Stomach (tissue), 4 donors: ENCODE measurements at regions not wholly inside any gene's neighbourhood (a gene's known extent, or its start where the extent isn't known, plus 50 kb on each side); places are given as distances from the start of the nearest gene placed in this dataset.

Experiments
- POLR2AphosphoS5 ChIP-seq, 3 donors: sonication (generic); formaldehyde crosslinking; IDR thresholded peaks; one replicate each; pipeline ENCODE4 v1.6.1; 2016; ENCODE audit warnings: antibody characterized with exemption in 3 of 3
- TF ChIP-seq, protein P1 (sequence below), 7 experiments: fragments of 450-650 bp in 4 of 7; fragments of 200-600 bp in 3 of 7; sonication (generic) in 3 of 7; IDR thresholded peaks; one replicate each; pipeline ENCODE4 v1.5.1; 2016 to 2019; ENCODE audit warnings: antibody characterized with exemption in 7 of 7, control low read depth in 2 of 7, mild to moderate bottlenecking in 1 of 7

DNA sequence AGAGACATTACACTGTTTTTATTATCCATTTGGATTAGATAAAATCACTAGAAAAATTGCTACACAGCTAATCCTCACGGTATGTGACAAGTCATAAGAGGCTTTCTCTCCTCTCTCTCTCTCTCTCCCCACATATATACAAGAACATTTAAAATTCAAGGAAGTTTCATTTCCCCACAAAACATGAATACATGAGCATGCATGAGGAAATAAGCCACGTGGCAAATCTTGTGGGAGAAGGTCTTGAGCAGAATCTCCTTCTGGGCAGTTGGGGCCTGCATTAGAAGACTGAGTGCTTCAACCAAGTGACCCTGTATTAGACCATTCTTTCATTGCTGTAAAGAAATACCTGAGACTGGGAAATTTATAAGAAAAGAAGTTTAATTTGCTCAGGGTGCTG, 1313.1 kb downstream of the MRPL39 start:
- TF ChIP-seq, protein P1, sequence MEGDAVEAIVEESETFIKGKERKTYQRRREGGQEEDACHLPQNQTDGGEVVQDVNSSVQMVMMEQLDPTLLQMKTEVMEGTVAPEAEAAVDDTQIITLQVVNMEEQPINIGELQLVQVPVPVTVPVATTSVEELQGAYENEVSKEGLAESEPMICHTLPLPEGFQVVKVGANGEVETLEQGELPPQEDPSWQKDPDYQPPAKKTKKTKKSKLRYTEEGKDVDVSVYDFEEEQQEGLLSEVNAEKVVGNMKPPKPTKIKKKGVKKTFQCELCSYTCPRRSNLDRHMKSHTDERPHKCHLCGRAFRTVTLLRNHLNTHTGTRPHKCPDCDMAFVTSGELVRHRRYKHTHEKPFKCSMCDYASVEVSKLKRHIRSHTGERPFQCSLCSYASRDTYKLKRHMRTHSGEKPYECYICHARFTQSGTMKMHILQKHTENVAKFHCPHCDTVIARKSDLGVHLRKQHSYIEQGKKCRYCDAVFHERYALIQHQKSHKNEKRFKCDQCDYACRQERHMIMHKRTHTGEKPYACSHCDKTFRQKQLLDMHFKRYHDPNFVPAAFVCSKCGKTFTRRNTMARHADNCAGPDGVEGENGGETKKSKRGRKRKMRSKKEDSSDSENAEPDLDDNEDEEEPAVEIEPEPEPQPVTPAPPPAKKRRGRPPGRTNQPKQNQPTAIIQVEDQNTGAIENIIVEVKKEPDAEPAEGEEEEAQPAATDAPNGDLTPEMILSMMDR (IDR thresholded peaks at IDR 0.05): no peak
- TF ChIP-seq POLR2AphosphoS5 (IDR thresholded peaks at IDR 0.05): no peak
